Smooth muscle cell (in vitro differentiated cells): ENCODE measurements at regions not wholly inside any gene's neighbourhood (a gene's known extent, or its start where the extent isn't known, plus 50 kb on each side); places are given as distances from the start of the nearest gene placed in this dataset.

Experiments used
- DNase-seq: peaks from one replicate; lab custom pipeline; 2025; ENCODE audit not compliant: unreplicated experiment; lab: John Stamatoyannopoulos, UW
- H2AFZ ChIP-seq: fragments of 200-600 bp; sonication (generic); 2 replicates; pipeline ENCODE4 v1.6.0; 2016; ENCODE audit warnings: antibody characterized with exemption, low read depth, mild to moderate bottlenecking
- H3F3A ChIP-seq: fragments of 200-600 bp; sonication (generic); 2 replicates; pipeline ENCODE4 v1.6.0; 2017; ENCODE audit warnings: antibody characterized with exemption, low read depth
- H3K27ac ChIP-seq: fragments of 200-600 bp; sonication (generic); 2 replicates; pipeline ENCODE4 v1.5.1; 2016; ENCODE audit warnings: low read depth, mild to moderate bottlenecking
- H3K27me3 ChIP-seq: fragments of 200-600 bp; sonication (generic); 2 replicates; pipeline ENCODE4 v1.6.1; 2016; ENCODE audit warnings: low read depth, mild to moderate bottlenecking
- H3K36me3 ChIP-seq: fragments of 200-600 bp; sonication (generic); 2 replicates; pipeline ENCODE4 v1.5.1; 2016; ENCODE audit warnings: low read depth
- H3K4me1 ChIP-seq: fragments of 200-600 bp; sonication (generic); 2 replicates; pipeline ENCODE4 v1.5.1; 2016; ENCODE audit warnings: low read depth
- H3K4me2 ChIP-seq: fragments of 200-600 bp; sonication (generic); 2 replicates; pipeline ENCODE4 v1.6.0; 2016; ENCODE audit warnings: mild to moderate bottlenecking
- H3K4me3 ChIP-seq: fragments of 200-600 bp; sonication (generic); 2 replicates; pipeline ENCODE4 v1.5.1; 2016; ENCODE audit warnings: mild to moderate bottlenecking
- H3K79me2 ChIP-seq: fragments of 200-600 bp; sonication (generic); 2 replicates; pipeline ENCODE4 v1.6.0; 2016; ENCODE audit warnings: low read depth, mild to moderate bottlenecking
- H3K9ac ChIP-seq: fragments of 200-600 bp; sonication (generic); 2 replicates; pipeline ENCODE4 v1.6.0; 2016; ENCODE audit warnings: low read depth
- H3K9me3 ChIP-seq: fragments of 200-600 bp; sonication (generic); replicated peaks from 2 replicates; pipeline ENCODE4 v1.5.1; 2016; ENCODE audit warnings: low read depth
- H4K20me1 ChIP-seq: fragments of 200-600 bp; sonication (generic); 2 replicates; pipeline ENCODE4 v1.6.0; 2016; ENCODE audit warnings: low read depth
- WGBS: methylation state at CpG from one replicate; pipeline ENCODE4 v1.1.7; 2016; ENCODE audit warnings: low lambda C conversion rate; 5-methylcytosine and 5-hydroxymethylcytosine counted together
- TF ChIP-seq, protein P1 (sequence below): fragments of 200-600 bp; sonication (generic); IDR thresholded peaks from 2 replicates; pipeline ENCODE4 v1.5.1; 2017; ENCODE audit warnings: borderline replicate concordance, mild to moderate bottlenecking, antibody characterized with exemption; ENCODE audit not compliant: insufficient read depth, poor library complexity, severe bottlenecking

DNA sequence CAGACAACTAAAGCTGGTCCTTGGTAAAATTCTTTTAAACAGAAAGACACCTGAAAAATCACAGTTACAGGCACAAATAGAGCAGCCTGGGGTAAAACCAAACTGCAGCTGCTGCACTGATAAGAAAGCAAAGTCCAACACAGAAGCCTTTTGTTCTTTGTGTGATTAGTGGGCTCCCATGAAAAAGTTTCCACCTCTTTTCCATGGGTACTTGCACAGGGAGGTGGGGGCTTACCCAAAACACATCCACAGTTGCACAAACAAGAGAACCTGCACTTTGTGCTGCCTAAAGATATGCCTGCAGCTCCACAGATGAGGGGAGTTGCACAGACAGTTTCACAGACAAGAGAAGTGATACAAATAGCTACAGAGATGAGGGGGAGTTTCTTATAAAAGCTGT, 106.7 kb upstream of the SLC5A9 start:
- TF ChIP-seq, protein P1, sequence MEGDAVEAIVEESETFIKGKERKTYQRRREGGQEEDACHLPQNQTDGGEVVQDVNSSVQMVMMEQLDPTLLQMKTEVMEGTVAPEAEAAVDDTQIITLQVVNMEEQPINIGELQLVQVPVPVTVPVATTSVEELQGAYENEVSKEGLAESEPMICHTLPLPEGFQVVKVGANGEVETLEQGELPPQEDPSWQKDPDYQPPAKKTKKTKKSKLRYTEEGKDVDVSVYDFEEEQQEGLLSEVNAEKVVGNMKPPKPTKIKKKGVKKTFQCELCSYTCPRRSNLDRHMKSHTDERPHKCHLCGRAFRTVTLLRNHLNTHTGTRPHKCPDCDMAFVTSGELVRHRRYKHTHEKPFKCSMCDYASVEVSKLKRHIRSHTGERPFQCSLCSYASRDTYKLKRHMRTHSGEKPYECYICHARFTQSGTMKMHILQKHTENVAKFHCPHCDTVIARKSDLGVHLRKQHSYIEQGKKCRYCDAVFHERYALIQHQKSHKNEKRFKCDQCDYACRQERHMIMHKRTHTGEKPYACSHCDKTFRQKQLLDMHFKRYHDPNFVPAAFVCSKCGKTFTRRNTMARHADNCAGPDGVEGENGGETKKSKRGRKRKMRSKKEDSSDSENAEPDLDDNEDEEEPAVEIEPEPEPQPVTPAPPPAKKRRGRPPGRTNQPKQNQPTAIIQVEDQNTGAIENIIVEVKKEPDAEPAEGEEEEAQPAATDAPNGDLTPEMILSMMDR, result no peak
- Histone ChIP-seq H3F3A (no peaks in the 10 kb centered on the region), H3K36me3 (no peaks in the 10 kb centered on the region), H3K4me1 (no peaks in the 10 kb centered on the region), H3K4me3 (no peak overlapping the region), H3K27me3 (peaks cover 17% of the 10 kb centered on the region), H3K9me3 (peaks cover 5% of the 10 kb centered on the region), H3K9ac (no peak overlapping the region), H3K79me2 (no peaks in the 10 kb centered on the region), H2AFZ (no peak overlapping the region), H3K27ac (no peak overlapping the region), H4K20me1 (no peaks in the 10 kb centered on the region), H3K4me2 (no peak overlapping the region)
- DNase-seq, result no peak

- no peak overlapping the region for H3K27ac ChIP-seq
- H3K4me1 ChIP-seq, result no peaks in the 10 kb centered on the region
- no peak for DNase-seq
- peaks cover 17% of the 10 kb centered on the region for H3K27me3 ChIP-seq
- no peaks in the 10 kb centered on the region for H3K79me2 ChIP-seq
- no peaks in the 10 kb centered on the region for H4K20me1 ChIP-seq
- H3K4me2 ChIP-seq, result no peak overlapping the region
- no peaks in the 10 kb centered on the region for H3F3A ChIP-seq
- TF ChIP-seq, protein P1, result no peak
- H3K9ac ChIP-seq, result no peak overlapping the region
- no peaks in the 10 kb centered on the region for H3K36me3 ChIP-seq
- H2AFZ ChIP-seq, result no peak overlapping the region
- no peak overlapping the region for H3K4me3 ChIP-seq
- H3K9me3 ChIP-seq, result peaks cover 5% of the 10 kb centered on the region
- WGBS, result 88% methylated on average over 4 of the region's 4 CpGs
These were observed 107.7 kb upstream of the SLC5A9 start for GRCh38 chr1:48114596-48115382.

DNA sequence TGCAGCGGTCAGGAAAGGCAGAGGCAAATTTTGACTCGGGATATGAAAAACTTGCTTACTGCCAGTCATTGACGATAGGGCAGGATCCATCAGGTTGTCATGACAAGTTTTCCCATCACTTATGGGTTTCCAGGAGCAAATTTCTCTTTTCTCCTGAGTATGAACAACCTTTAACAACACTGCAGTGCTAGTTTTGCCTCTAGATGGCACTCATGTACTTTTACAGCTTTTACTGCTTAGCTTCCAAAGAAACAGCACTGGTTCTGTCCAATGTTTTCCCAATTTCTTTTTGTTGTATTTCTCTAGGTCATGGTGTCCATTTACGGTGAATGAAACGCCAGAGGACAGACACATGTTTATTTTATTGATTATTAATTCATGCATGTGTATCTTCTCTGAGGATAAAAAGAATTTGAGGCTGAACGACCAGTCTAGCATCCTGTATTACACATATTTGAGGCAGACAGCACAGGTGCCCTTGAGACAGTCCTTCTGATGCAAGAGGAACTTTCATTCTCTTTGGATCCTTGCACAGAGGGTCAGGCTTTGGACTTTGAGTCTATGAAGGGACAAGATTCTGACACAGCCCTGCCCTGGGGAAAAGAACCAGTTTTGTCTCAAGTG, 112.3 kb upstream of the TRABD2B start:
- H3K27me3 ChIP-seq, result peaks cover 17% of the 10 kb centered on the region
- no peaks in the 10 kb centered on the region for H3K9me3 ChIP-seq
- no peaks in the 10 kb centered on the region for H3K36me3 ChIP-seq
- WGBS, result 24% methylated on average over 6 of the region's 6 CpGs
- H3F3A ChIP-seq, result no peaks in the 10 kb centered on the region
- no peaks in the 10 kb centered on the region for H3K79me2 ChIP-seq
- no peak for DNase-seq
- H3K4me1 ChIP-seq, result no peaks in the 10 kb centered on the region
- TF ChIP-seq, protein P1, result peak; percentile 74
- no peak overlapping the region for H2AFZ ChIP-seq
- H3K4me2 ChIP-seq, result no peak overlapping the region
- H3K9ac ChIP-seq, result no peak overlapping the region
- no peak overlapping the region for H3K27ac ChIP-seq
- H3K4me3 ChIP-seq, result no peak overlapping the region
- no peaks in the 10 kb centered on the region for H4K20me1 ChIP-seq
